Neural cell (in vitro differentiated cells): ENCODE measurements at regions not wholly inside any gene's neighbourhood (a gene's known extent, or its start where the extent isn't known, plus 50 kb on each side); places are given as distances from the start of the nearest gene placed in this dataset.

Experiments
- CTCF ChIP-seq: fragments of 450-650 bp; IDR thresholded peaks from 2 replicates; pipeline ENCODE4 v1.5.1; 2014; ENCODE audit warnings: antibody characterized with exemption, mild to moderate bottlenecking, moderate library complexity; ENCODE audit not compliant: poor library complexity, severe bottlenecking
- EP300 ChIP-seq: fragments of 450-650 bp; conservative IDR thresholded peaks from 2 replicates; pipeline ENCODE4 v1.6.1; 2014; ENCODE audit warnings: antibody characterized with exemption, mild to moderate bottlenecking, moderate library complexity; ENCODE audit not compliant: poor library complexity, severe bottlenecking
- EZH2 ChIP-seq: fragments of 200-600, 300-800 bp; shearing (Covaris generic), sonication (generic); IDR thresholded peaks from 2 replicates; pipeline ENCODE4 v1.6.1; 2014; ENCODE audit warnings: antibody characterized with exemption, low read length, borderline replicate concordance, mild to moderate bottlenecking; ENCODE audit not compliant: insufficient read depth, poor library complexity, severe bottlenecking
- MXI1 ChIP-seq: fragments of 450-650 bp; conservative IDR thresholded peaks from 2 replicates; pipeline ENCODE4 v1.6.1; 2014; ENCODE audit warnings: antibody characterized with exemption, mild to moderate bottlenecking; ENCODE audit not compliant: poor library complexity, severe bottlenecking
- RAD21 ChIP-seq: fragments of 450-650 bp; conservative IDR thresholded peaks from 2 replicates; pipeline ENCODE4 v1.6.1; 2014; ENCODE audit warnings: antibody characterized with exemption, mild to moderate bottlenecking, moderate library complexity
- REST ChIP-seq: IDR thresholded peaks from 2 replicates; pipeline ENCODE4 v1.6.1; 2012; ENCODE audit warnings: borderline replicate concordance
- TAF1 ChIP-seq: IDR thresholded peaks from 2 replicates; pipeline ENCODE4 v1.6.1; 2012; ENCODE audit warnings: low read depth

- no peak for TF ChIP-seq EZH2
- no peak for TF ChIP-seq MXI1
- no peak for TF ChIP-seq REST
- TF ChIP-seq TAF1: no peak
- no peak for TF ChIP-seq CTCF
- TF ChIP-seq EP300: no peak
- no peak for TF ChIP-seq RAD21
Observed at GRCh38 chr16:51391798-51392511, 240.9 kb upstream of the SALL1 start.
